HG03460 (cell line): ENCODE measurements at regions not wholly inside any gene's neighbourhood (a gene's known extent, or its start where the extent isn't known, plus 50 kb on each side); places are given as distances from the start of the nearest gene placed in this dataset.

ENCODE experiments used
- ATAC-seq: cut with Tn5 transposase; IDR thresholded peaks from one replicate; pipeline ENCODE4 v1.9.1; 2021; ENCODE audit not compliant: unreplicated experiment

GRCh38 chr5:56330167-56330566, 97.0 kb upstream of the ANKRD55 start:
- no peak for ATAC-seq

DNA sequence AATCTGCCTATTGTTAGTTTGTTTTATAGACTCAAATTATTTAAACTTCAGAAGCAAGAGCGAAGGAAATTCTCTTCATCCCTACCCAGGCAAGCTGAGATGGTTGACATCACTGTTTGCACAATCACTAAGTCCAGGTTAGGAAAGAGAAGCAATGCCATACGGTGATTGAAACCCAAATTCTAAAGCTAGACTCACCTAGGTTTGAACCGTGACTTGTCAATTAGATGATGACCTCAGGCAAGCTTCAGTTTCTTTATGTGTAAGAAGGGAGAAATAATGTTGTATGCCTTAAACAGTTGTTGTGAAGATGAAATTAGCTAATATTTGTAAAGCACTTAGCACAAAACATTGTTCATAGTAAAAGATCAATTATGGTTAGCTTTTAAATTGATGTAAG, 96.5 kb upstream of the ANKRD55 start:
- peak; percentile 51 for ATAC-seq

- ATAC-seq = peak; percentile 52
Observed at GRCh38 chr5:56328753-56329560, 95.8 kb upstream of the ANKRD55 start.

- ATAC-seq = peak; percentile 55
Observed at GRCh38 chr5:56327809-56328208, 94.7 kb upstream of the ANKRD55 start.

- no peak for ATAC-seq
Observed at GRCh38 chr5:56326770-56327169, 93.6 kb upstream of the ANKRD55 start.

- ATAC-seq = no peak
Observed at GRCh38 chr5:56326116-56326515, 93.0 kb upstream of the ANKRD55 start.

DNA sequence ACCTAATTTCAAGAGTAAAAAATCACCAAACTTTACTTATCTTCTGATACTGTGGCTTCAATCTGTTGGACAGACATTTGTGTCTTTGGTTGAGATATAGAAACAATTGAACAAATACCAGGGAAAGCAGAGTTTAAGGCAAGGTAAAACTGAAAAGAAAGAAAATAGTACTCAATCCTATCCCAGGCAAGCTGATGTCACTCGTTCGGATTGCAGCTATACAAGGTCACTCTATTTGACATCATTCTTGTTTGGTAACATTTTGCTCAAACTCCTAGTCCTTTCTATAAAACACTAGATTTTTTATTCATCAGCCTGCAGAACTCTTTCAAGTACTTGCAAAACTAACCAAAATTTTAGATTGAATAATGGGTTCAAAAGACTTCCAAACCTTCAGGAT, 91.9 kb upstream of the ANKRD55 start:
- ATAC-seq = no peak

DNA sequence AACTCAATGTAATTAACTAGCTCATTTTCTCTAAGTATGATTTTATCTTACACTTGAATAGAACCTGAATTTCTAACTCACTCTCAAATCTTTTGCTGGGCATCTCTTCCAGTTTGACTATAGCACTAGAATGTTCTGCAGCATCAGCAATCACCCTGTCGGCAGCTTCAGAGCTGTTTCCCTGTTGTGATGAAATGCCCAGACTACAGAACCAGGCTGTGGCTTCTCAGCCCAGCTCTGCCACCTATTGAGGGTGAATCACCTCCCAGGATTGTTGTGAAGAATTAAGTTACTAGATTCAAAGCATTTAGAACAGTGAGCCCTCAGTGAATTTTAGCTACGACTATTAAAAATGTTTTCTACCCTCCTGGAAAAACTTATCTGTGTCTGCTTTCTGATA, 90.4 kb upstream of the ANKRD55 start:
- ATAC-seq = no peak

- no peak for ATAC-seq
Observed at GRCh38 chr5:56322592-56322991, 89.5 kb upstream of the ANKRD55 start.

GRCh38 chr5:56321236-56321881, 88.2 kb upstream of the ANKRD55 start:
- no peak for ATAC-seq

GRCh38 chr5:56320686-56321085, 87.6 kb upstream of the ANKRD55 start:
- no peak for ATAC-seq

DNA sequence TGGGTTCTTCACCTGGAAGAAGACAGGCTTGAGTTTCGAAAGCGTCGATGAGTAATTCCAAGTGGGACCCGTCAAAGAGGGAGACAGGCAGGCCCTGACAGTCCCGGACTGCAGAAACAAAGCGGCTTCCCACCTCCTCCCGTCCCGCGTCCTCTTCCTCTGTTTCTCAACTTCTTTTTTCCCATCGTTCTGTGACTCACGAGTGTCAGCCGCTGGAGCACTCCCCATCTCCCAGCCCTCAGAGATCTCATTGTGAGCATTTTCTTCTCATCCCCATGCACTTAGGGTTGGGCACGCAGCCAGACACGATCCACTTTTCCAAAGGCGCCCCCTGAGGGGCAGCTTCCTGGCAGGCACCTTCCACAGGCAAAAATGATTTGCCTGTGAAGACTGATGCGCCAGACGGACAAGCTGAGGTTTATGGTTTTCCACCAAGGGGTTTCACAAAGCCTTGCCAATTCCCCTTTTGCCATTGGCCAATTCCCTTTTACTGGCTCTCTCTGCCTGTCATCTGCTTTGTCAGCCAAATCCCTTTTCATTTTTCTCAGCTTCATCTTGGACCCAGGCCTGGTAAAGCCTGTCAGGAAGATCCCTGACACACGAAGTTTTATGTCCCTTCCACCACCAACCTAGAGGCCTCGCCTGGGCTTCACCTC, 86.5 kb upstream of the ANKRD55 start:
- no peak for ATAC-seq

DNA sequence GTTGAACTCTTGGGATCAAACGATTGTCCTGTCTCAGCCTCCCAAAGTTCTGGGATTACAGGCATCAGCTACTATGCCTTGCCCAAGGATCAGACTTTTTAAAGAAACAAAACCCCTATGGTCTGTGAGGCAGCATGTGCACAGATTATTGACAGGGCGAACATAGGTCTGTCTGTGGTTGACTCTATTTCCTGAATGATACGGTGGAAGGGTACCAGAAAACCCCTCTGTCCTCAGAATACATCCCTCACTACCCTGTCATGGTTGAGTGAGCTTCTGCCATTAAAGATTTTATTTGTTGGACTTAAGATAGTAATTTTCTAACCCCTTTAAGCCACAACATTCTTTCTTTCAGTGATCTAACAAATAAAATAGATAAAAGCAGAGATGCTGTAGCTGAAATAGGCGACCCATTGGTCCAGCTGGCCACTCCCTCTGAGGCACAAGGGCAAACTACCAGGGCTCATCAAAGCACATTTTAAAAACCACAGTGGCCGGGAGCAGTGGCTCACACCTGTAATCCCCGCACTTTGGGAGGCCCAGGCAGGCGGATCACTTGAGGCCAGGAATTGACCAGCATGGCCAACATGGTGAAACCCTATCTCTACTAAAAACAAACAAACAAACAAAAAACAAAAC, 84.9 kb upstream of the ANKRD55 start:
- ATAC-seq = peak; percentile 80

GRCh38 chr5:56316299-56316994, 83.3 kb upstream of the ANKRD55 start:
- ATAC-seq = no peak

DNA sequence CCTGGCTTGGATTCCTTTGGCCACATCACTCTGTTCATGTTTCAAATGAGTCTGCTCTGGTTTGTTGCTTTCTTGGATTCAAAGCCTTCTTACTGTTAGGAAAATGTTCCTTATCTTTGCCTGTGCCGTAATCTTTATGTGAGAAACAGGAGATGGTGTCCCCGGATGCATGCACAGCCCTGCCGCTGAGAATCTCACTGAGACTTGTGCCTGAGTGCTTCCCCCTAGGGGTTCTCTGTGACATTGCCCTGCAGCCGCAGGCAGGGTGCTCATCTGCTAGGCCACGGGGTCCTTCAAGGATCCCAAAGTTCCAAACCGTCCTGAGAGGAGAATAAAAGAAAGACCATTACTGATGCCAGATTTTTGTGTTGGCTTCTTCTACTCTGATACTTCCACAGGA, 81.4 kb upstream of the ANKRD55 start:
- ATAC-seq = no peak

DNA sequence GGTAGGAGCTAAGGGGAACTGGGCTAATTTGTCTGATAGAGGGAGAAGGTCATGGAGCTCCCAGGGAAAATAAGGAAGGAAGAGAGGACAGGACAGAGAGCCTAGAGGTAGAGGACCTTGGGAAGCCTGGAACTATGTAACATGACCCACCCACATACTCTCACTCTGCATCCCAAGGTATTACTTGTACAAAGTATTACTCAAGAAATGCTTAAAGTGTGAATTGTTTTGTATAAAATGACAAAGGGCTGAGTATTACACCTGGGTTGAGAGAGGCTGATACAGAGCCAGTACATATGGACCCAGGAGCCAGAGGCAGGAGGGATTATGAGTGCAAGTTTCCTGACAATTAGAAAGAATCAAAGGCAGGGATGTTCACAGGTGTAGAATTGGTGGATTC, 80.5 kb upstream of the ANKRD55 start:
- no peak for ATAC-seq

- no peak for ATAC-seq
Observed at GRCh38 chr5:56313004-56313531, 79.9 kb upstream of the ANKRD55 start.

- no peak for ATAC-seq
Observed at GRCh38 chr5:56311306-56311905, 78.3 kb upstream of the ANKRD55 start.

- ATAC-seq = no peak
Observed at GRCh38 chr5:56310711-56311204, 77.6 kb upstream of the ANKRD55 start.

DNA sequence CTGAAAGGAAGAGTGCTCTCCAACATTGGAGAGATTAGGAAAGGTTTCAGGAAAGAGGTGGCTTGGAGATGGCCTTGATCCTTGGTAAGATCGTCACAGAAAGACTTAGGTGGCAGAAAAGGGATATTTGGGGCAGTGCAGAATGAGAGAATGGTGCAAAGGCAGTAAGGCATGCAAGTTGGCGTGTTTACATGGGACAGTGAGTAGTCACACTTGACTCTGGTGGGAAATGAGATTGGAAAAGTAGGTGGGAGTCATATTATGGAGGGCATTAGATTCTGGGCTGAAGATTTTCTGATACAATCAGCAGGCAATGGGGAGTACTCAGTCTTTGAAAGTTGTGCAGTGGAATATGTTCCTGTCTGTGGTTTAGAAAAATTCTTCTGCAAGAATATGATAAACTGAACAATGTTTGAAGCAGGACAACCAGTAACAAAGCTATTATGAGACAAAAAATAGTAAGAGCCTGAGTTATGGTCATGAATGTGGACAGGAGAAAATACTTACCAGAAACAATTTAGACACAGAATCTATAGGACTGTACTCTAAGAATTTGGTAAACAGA, 76.2 kb upstream of the ANKRD55 start:
- ATAC-seq = no peak
